ENCODE measurements at regions not wholly inside any gene's neighbourhood (a gene's known extent, or its start where the extent isn't known, plus 50 kb on each side); places are given as distances from the start of the nearest gene placed in this dataset.

DNA sequence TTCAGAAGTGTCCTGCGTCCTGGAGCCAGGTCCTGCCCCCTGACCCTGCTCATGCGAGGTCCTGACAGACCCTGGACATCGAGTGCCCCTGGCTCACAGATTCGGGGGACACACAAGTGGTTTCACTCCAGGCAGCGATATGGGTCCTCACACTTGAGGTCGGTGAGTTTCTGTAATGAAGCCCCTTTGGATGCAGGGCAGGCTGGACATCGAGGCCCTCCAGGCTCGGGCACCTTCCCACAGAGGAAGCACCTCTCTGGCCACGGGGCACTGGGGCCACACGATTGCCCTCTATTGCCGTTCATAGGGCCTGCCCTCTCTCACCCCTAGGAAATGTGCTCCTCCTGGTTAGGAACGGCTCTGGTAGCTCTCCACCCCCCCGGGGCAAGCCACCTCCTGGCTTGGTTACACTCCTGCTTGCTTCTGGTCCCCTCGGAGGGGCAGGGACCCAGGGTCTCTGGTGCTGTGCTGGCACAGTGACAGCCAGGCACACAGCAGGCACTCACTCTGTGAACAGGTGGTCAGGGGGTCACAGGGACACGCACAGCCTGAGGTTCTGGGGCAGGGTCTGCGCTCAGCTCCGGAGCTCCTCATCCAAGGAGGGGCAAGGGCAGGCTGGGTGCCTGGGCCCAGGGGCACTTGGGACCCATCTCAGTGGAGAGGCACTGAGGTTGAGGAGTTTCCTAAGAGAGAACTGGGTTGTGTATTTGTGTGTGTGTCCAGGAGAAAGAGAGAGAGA lies 907.7 kb downstream of the BRD1 start:
- TF ChIP-seq EZH2 (IDR thresholded peaks at IDR 0.05; ENCODE audit: low read depth, unreplicated experiment) (no peak), CREB1 (CRISPR knock-in tag; IDR thresholded peaks at IDR 0.05; ENCODE audit: low read depth) (no peak), POLR2AphosphoS5 (IDR thresholded peaks at IDR 0.05; ENCODE audit: low read depth) (no peak), JUNB (IDR thresholded peaks at IDR 0.05; ENCODE audit: unreplicated experiment) (no peak), ZNF114 (CRISPR knock-in tag; IDR thresholded peaks at IDR 0.05) (no peak), EZH2phosphoT487 (IDR thresholded peaks at IDR 0.05; ENCODE audit: unreplicated experiment) (no peak)
- TF ChIP-seq, protein P1, sequence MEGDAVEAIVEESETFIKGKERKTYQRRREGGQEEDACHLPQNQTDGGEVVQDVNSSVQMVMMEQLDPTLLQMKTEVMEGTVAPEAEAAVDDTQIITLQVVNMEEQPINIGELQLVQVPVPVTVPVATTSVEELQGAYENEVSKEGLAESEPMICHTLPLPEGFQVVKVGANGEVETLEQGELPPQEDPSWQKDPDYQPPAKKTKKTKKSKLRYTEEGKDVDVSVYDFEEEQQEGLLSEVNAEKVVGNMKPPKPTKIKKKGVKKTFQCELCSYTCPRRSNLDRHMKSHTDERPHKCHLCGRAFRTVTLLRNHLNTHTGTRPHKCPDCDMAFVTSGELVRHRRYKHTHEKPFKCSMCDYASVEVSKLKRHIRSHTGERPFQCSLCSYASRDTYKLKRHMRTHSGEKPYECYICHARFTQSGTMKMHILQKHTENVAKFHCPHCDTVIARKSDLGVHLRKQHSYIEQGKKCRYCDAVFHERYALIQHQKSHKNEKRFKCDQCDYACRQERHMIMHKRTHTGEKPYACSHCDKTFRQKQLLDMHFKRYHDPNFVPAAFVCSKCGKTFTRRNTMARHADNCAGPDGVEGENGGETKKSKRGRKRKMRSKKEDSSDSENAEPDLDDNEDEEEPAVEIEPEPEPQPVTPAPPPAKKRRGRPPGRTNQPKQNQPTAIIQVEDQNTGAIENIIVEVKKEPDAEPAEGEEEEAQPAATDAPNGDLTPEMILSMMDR (conservative IDR thresholded peaks at IDR 0.05; ENCODE audit: low read depth in 2 of 2) = no peak

All from GM23338 (cell line).